ENCODE measurements at regions not wholly inside any gene's neighbourhood (a gene's known extent, or its start where the extent isn't known, plus 50 kb on each side); places are given as distances from the start of the nearest gene placed in this dataset.
"Not testable (repeated sequence)": the region's sequence is repeated elsewhere in the genome, so short reads cannot be mapped to it uniquely, and the experiment has no call there.

DNA sequence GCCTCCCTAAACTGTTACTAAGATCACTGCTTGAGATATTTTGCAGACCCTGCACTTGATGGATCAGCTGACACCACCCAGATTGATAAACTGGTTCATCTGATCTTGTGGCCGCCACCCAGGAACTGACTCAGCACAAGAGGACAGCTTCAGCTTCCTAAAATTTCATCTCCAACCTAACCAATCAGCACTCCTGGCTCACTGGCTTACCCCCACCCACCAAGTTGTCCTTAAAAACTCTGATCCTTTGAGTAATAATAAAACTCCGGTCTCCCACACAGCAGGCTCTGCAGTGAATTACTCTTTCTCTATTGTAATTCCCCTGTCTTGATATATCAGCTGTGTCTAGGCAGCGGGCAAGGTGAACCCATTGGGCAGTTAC, 174.8 kb downstream of the UTP18 start:
- DNase-seq (ENCODE audit: low read depth in 2 of 2), result no peak

DNA sequence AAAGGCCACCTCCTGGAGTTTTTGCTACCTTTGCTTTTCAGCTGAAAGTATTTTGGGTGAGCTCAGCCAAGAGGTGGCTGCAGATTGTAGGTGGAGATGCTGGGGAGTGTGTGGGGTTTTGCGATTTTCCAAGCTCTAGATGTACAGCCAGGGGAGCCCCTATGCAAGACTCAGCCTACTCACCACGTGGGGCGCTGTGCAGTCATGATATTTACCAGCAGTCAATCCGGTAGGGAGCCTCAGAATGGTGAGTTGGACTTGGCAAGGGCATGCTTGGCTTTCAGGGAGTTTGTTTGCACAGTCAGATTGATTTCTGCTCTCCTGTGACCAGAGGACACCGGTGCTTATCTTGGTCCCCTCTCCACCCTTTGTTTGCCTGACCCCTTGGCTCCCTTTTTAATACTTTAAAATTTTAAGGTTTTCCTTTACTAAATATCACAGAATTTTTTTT, 175.3 kb downstream of the UTP18 start:
- DNase-seq (ENCODE audit: low read depth in 2 of 2), result peak in 1 of 2 donors; percentile 12

DNA sequence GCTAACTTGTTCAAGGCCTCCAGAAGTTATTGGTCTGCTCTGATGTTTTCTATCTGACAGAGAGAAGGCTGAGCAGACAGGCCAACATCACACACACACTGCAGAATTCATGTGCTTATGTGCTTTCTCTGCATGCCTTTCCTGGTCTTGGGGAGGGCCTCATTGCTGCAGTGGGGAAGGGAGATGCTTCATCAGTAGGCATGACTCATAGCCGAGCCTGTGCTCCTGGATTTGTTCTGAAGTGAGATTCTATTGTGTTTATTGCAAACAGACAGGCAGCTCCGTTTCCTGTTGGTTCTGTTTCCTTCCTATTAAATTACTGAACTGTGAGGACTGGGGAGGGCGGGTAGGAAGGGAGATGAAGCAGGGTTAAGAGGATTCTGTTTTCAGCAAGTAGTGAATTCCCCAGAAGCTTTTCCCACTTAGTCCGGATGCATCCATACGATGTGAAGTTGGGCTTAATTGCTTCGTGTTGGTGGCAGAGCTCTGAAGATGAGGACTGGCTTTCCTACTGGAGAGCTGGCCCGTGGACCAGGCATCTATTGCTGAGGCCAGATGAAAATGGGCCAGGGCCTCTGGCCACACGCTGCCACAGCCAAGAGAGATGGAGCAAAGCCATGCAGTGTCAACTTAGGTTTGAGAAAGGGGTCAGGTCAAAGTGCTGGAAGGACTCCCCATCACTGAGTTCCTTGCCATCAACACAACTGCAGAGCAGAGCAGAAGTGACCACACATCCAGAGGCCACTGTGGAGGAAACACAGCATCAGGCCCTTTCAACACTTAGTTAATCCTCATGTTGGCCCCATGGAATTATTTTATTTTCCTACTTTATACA, 179.3 kb downstream of the UTP18 start:
- no peak for DNase-seq (ENCODE audit: low read depth in 2 of 2)

DNA sequence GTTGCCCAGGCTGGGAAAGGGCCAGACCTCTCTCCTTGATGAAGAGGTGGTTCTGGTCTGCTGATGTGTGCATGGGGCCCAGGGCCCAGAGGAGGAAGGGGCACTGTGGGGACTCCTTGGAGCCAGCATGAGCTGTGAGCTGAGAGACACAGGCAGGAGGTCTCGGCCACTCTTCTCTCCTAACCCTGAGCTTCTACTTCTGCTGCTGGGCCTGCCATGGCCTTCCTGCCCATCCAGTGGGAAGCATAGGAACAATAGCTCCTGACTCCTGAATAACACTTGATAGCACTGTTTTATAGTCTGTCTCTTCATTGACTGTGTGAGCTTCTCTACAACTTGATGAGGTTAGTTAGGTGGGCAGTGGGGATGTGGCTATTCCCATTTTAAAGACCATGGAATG, 181.1 kb downstream of the UTP18 start:
- no peak for DNase-seq (ENCODE audit: low read depth in 2 of 2)

DNA sequence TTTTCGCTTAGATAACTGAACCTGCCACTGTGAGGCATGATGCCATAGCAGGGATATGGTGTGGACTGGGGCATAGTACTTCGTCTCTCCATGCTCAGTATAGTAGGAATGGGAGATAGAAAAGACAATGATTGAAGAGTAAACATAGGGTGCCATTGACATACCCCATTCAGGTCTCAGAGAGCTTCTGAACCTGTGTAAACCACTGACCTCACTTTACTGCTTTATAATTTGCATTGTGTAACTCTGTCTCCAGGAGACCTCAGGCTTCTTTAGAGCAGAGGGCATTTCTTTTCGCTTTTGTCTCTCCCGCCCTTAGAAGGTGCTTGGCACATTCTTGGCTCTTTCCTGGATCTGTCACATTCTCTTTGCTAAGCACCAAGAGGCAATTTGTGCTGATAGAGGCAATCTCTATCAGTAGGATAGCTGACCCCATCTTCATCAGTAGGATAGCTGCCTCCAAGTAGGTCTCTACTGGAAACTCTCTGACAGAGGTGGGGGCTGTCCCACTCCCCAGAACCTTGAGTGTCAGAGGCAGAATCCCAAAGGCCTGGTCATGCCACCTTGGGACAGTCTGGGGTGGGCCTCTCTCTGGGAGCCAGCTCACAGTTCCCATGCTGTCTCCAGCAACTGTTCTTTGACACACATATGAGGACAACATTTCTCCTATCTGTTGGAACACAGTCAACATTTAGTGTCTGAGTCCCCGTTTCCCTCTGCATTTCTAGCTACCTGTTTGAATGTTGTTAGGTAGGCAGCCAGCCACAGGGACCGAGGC, 181.9 kb downstream of the UTP18 start:
- no peak for DNase-seq (ENCODE audit: low read depth in 2 of 2)

DNA sequence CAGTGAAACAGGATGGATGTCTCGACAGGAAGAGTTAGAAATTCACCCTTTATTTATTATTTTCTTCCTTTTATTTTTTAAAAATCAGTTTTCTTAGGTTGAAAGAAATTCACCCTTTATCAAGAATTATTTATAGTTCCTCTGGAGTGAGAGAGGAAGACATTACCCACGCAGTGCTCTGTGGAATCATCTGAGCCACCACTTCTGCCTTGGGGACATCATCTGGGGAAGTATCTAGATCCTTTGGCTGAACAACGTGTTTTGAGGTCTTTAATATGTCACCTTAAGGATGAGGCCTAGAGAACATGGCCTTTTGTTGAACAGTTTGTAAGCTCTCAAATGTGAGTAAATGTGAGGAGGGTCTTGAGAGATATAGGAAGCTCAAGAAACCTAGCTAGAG, 183.3 kb downstream of the UTP18 start:
- no peak for DNase-seq (ENCODE audit: low read depth in 2 of 2)

DNA sequence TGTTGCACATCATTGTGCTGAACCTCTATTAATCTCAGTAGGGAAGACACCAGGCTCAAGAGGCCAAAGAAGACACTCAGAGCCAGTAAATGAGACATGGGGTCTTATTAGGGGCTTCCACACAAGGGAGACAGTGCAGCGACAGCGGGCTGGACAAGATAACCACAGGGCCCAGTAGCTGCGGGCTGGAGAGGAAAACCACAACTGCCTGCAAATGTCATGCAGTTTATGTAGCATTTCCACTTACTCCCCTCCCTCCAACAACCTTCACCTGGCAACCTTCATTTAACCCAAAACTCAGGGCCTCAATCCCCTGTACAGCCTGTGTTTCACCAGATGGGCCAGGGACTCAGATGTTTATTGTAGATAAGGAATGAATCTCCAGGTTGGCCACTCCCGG, 185.6 kb downstream of the UTP18 start:
- DNase-seq (ENCODE audit: low read depth in 2 of 2), result no peak

DNA sequence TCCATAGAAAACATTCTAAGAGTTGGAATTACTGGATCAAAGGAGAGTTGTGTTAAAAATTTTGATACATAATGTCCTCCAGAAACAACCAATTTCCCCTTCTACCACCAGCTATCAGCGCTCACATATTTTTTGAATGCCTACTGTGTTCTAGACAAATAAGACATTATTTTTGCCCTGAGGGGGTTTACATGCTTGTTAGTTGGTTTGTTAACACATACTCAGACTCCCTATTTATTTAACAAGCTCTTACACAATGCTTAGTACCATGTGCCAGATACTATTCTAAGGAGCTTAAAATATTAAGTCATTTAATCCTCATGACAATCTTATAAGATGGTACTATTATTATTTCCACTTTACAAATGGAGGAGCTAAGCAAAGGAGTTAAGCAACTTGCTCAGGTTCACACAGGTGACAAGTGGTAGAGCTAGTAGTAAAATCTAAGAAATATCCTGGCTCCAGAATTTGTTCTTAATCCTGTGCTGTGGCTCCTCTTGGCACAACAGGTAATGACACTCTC, 194.2 kb downstream of the UTP18 start:
- DNase-seq (ENCODE audit: low read depth in 2 of 2), result no peak

DNA sequence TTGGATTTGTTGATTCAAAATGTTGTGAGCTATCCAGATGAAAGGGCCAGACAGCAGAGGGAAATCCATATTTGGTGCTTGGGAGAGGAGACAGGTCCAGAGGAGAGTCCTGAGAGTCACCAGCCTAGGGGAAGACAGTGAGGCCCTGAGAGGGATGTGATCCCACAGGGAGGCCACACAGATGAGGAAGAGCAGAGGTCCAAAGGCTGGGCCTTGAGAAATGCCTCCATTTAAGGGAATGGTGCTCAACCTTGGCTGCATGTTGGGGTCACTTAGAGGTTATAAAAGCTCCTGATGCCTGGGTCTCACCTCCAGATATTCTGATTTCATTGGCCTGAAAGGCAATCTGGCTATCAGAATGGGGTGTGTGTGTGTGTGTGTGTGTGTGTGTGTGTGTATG, 194.9 kb downstream of the UTP18 start:
- no peak for DNase-seq (ENCODE audit: low read depth in 2 of 2)

DNA sequence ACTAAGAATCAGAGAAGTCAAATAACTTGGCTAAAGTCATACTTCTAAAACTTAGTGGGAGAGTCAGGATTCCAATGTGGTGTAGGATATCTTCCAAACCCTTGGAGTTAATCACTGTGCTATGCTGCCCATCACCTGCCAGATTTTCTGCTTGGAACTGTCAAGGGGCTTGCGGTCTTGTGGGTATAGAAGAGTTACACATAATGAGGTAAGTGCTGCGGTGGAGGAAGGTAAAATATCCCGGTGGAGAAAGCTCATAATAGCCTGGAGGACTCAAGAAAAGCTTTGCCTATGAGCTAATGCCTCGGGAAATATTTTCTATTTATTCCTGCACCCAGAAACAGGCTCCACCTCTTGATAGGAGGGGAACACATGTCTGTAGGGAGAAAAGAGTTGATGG, 195.6 kb downstream of the UTP18 start:
- no peak for DNase-seq (ENCODE audit: low read depth in 2 of 2)

DNA sequence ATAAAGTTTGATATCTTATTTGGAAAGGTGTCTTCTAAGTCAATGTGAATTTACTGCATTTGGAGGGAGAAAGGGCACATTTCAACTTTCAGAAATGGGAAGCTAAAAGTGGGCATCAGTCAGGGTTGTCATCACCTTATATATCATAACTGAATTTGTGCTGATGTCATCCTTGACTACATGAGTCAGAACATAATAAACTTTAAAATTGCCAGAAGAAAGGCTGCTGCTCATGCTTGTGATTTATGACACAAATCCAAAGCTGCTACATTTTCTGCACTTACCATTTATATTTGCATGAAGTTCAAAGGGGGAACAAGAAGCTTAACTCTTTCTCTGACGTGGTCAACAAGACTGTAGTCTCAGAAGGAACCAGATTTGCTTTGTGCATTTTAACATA, 196.6 kb downstream of the UTP18 start:
- no peak for DNase-seq (ENCODE audit: low read depth in 2 of 2)

DNA sequence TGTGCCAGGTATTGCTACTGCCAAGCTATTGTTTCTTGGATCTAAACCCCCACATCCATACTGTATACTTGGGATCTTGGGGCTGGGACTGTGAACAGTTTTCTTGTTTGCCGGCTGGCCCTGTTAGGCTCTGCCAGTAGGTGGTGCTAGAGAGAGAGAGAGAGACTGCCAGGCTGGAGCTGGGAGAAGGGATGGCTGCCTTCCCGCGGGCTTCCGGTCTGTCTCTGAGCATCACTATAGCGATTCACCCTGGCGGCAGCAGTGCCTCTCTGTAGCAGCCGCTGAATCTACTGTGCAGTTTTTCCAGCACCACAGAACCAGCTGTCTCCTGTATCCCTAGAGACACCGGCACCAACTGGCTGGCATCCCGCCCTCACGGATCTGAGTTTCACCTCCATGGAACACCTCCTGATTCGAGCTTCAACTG, 201.2 kb downstream of the UTP18 start:
- DNase-seq (ENCODE audit: low read depth in 2 of 2), result peak; percentile 2 to 4

DNA sequence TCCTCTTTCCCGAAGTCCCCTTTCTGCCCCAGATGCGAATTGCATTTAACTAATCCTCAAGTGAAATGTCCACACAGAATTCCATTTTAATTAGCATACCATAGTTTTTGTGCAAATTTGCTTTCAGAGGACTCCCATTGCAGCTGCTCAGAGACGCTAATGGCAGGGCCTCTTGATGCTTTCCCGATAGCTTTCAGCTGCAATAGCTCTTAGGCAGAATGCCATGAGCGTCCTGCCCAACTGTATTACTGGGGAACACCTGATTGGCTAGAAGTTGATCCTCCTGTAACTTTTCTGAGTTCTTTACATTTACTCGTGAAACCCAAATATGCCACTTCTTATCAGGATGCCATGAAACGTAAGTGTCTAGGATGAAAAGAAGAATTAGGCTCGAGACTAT, 203.0 kb downstream of the UTP18 start:
- DNase-seq (ENCODE audit: low read depth in 2 of 2), result no peak

DNA sequence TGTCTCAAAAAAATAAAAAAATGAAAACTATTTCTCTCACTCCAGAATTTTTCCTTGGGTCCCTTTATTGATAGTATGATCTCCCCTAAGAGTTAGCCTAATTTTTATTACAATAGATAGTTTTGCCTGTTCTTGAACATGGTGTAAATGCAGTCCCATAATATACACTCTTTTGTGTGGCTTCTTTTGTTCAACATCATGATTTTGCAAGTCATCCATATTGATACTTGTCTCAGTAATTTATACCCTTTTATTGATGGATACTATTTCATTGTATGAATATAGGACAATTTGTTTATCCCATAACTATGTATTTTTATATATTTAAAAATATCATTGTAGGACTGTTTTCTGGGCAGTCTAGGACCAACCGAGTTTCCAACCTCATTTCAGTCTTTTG, 207.0 kb downstream of the UTP18 start:
- DNase-seq (ENCODE audit: low read depth in 2 of 2), result no peak

DNA sequence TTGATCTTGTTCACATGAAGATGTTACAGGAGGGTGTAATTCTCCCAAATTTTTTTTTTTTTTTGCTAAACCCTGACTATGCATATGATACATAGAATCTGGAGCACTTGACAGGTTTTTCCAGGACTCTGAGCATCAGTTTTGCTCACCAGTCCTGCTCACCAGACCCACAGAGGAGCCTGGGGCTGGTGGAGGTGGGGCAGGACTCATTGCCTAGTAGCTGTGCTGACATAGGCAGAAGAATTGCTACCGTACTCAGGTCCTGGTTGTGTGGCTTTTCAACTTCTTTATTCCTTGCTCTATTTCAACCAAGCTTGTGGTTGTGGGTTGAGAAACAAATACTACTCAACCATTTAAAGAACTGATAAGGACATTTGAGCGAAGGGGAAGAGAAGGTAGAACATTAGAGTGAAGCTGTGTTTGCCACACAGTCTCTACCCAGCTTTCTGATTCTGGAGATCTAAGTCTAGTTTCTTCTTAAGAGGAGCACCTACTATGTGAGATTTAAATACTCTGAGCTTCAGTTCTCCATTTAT, 212.4 kb downstream of the UTP18 start:
- no peak for DNase-seq (ENCODE audit: low read depth in 2 of 2)

DNA sequence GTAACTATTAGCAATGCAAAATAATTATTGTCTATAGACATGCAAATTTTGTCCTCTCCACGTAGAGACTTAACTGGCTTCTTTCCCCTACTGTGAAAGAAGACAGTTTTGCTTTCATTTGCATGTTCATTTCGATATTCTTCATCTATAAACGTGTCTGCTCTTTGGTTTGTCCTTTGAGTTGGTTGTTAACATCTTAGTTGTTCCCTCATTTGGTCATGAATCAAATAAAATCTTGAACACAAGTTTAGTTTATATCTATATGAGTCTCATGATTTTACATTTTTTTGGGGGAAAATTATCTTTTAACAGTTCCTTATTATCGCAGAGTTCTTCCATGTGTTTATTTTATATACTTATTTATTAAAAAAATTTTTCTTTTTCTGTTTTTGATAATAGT, 214.4 kb downstream of the UTP18 start:
- DNase-seq (ENCODE audit: low read depth in 2 of 2), result no peak

DNA sequence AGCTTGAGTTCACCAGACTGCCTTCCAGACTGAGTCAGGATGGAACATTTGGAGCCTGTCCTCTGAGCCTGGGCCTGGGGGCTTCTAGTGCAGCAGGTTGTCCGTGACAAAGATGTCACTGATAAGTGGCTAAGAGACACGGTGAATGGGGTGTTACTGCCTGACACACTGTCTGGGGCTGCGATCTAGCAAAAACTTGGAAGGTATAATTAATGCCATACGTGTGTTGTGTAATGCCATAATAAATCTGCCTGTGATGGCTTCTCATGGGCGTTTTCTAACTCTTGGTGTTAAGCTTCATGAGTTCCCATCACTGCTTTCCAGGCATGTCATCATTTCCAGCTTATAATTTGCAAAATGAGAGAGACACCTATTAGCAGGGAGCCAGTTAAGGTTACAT, 215.4 kb downstream of the UTP18 start:
- DNase-seq (ENCODE audit: low read depth in 2 of 2), result no peak

DNA sequence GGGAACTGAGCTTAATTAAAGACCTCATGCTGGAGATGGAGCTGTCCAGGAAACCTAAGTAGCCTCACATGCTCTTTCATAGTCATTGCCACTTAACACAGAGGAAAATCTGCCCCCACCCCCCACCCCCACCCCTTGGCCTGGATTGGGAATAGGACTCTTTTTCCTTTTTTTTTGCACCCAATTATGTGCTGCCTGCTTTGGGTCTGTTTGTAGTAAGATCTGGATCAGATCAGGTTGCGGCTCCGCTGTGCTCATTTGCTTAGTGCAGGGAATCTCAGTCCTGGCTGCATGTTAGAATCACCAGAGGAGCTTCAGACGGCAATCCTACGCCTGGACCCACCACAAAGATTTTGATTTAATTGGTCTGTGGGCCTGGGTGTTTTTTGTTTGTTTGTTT, 219.0 kb downstream of the UTP18 start:
- no peak for DNase-seq (ENCODE audit: low read depth in 2 of 2)

DNA sequence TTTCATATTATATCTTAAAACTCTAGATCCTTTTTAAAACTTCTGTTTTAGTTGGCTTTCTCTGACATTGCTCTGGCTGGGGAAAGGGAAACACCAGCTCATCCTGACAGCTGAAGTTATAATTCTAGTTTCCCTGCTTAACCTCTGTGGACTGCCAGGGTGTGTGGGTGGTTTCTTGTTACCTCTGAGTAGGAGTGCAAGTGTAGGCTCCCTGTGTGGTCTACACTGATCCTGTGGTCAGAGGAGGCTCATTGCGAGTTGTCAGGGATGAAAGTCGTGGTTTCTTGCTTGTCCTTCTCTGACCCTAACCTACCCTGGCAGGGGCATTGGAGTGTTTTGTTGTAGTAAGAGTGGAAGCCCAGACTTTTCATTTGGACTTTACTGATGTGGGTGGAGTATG, 221.0 kb downstream of the UTP18 start:
- DNase-seq (ENCODE audit: low read depth in 2 of 2), result no peak

DNA sequence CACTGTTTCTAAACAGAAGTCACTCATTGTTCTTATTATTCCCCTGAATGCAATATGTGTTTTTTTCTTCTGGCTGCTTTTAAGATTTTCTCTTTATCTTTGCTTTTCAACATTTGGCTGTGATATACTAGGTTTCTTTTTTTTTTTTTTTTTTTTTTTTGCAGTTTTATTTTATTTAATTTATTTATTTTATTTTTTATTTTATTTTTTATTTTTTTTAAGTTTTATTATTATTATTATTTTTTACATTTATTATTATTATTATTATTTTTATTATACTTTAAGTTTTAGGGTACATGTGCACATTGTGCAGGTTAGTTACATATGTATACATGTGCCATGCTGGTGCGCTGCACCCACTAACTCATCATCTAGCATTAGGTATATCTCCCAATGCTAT, 221.9 kb downstream of the UTP18 start:
- DNase-seq (ENCODE audit: low read depth in 2 of 2), result not testable (repeated sequence)

DNA sequence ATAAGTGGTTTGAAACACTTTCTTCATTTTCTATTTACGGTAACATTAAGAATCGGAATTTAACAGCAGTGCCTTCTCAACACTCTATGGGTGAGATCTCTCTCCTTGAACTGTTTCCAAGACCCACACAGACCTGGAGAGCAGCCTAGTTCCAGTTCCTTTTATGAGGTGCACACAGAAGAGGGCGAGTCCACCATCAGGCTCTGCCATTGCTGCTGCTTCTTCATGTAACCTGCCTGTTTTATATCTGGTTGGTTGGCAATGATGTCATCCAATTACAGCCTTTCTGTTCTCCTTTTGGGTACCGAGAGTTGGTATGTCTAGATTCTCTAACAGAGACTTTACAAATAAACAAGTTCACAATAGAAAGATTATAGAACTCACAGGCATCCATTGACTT, 225.7 kb downstream of the UTP18 start:
- no peak for DNase-seq (ENCODE audit: low read depth in 2 of 2)

DNA sequence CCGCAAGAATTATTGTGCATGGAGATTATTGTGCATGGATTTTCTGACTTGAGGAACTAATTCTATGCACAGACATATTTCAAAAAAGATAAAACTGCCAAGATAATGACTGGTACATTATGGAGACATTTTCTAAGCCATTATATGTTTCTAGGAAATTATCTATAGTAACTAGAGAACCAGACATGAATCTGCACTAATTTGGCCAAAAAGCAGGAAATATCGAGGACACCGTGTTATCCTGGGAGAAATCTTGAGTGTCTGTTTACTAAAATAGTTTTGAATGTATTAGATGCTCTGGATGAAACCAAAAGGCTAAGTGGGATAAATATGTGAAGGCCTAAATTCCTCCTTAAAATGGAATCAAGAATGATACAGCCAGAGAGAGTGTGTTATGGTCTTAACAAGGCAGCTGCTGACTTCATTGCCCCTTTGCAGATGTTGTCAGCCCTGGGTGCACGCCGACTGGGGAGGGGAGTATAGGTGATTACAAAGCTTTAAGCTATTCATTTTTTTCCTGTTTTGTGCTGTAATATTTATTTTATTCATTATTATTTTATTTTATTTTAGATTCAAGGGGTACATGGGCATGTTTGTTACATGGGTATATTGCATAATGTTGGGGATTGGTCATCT, 226.7 kb downstream of the UTP18 start:
- no peak for DNase-seq (ENCODE audit: low read depth in 2 of 2)

Measured in stimulated activated CD4-positive, alpha-beta T cell treated with anti-CD3 and anti-CD28 coated beads, Interleukin-1b, Interleukin-23, amount 100 ng/mL, for 1 hour (primary cell).